ENCODE measurements at regions not wholly inside any gene's neighbourhood (a gene's known extent, or its start where the extent isn't known, plus 50 kb on each side); places are given as distances from the start of the nearest gene placed in this dataset.
"Not testable (repeated sequence)": the region's sequence is repeated elsewhere in the genome, so short reads cannot be mapped to it uniquely, and the experiment has no call there.

DNA sequence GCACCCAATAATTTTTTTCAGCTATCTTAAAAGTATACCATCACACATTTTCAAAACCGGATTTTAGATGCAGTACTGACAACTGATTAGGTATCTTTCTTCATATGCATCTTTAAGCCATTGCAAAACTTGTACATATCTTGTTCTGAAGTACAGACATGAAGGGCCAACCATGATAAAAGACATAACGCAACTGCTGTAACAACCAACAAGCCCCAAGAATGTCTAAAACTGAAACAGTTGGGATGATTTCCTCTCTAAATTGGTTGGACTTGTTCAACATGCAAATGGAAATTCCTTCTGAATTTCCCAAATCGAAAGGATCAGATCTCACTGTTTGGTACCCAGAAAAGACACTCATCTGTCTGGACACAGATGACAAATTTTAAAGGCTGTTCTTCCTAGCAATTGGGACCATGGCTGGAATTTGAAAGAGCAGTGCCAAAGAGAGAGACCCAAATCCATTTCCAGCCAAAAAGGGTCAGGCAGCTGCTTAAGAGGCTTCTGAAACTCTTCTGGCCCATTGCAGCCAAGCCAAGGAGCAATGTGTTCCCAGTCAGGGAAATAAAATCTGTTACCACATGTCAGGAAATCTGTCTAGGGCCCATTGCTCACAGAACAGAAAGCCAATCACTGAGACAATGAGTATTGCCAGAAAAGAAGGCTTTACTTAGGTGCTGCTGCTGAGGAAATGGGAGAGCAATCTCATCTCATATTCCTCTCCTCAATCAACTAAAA is 1122.4 kb upstream of the USP15 start:
- no peak for DNase-seq

DNA sequence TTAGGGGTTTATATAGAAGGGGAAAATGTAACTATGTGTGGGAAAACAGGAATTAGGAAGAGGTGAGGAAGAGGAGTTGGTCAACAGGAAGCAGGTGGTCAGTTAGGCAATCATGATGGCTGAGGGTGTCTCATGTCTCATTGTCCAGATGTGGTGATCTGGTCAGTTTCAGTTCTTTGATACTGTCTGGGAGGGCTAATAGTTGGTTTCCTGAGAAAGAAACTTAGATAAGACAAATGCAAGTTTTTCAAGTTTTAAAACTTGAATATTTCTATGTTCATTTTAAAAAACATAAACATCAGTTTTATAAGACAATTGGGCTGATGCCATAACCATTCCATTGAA is 1121.8 kb upstream of the USP15 start:
- no peak for DNase-seq

DNA sequence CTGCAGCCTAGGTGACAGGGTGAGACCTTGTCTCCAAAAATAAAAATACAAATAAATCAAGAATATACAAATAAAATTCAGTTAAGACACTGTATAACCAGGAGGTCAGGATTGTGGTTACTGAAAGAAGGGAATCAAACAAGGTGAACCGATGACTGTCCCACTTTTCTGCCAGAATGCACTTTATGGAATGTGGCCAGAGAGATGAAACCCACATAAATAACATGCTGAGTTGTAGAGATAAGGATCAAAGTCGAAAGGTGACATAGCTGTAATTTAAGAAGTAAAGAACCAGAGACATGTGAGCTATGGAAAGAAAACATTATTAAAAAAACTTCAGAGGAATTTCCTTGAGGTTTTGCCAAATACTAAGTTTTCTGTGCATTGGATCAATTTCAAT is 1098.2 kb upstream of the USP15 start:
- no peak for DNase-seq

DNA sequence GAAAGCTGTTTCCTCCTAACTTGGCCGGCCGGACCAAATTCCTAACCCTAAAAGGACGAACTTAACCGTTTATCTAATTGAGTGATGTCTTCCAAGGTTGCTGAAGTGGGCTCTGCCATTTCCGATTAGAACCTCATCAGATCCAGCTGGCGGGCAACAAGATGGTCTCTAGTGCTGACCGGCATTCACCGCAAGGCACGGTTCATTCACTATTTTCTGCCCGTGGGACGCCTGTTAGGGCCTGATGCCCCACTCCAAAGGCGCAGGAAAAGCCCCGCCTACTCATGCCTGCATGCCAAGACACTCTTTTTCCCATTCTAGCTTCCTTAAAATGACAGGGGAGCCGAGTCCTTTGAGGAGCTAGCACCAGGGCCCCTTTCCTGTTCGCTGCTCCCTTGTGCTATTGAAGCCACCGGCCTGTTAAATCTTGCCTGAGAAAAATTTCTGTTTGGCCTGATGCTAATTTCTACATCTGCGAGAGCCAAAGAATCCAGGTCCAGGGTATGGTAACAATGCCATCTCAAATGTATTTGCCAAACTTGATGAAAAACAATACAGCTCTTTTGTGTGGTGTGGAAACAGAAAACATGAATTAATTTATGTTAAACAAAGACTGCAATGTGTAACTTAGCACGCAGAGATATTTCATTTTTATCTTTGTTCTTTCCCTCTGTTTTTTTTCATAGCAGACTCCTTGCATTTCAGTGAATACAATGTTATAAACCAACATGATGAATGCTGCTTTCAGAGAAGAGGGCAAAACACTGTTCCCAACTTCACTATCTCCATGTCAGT is 1071.2 kb upstream of the USP15 start:
- DNase-seq: no peak

DNA sequence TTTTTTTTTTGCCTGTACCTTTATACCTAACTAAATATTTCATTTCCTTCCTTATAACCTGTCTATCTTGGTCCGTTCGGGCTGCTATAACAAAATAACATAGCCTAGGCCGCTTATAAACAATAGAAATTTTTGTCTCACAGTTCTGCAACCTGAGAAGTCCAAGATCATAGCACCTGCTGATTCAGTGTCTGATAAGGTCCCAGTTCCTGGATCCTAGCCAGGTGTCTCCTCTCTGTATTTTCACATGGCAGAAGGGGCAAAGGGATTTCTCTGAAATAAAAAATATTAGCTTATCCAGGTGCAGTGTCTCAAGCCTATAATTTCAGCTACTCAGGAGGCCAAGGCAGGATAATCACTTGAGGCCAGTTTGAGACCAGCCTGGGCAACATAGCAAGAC is 1046.6 kb upstream of the USP15 start:
- DNase-seq: no peak

DNA sequence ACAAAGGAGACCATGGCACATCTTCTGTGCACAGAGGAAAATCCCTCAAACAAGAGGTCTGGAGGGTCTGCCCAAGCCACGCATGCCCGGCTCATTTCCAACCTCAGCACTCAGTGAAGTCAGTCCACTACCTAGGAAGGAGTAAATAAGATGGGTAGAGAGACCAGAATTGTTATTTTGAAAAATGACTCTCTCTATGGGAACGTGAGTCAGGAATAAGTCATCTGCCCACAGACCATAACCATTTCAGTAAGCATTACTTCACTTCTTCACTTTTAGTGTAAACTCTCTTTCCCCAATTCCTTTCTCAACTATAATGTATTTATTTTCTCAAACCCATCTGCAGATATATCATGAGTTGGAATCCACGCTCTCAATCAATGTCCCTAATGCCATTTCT is 1039.9 kb upstream of the USP15 start:
- no peak for DNase-seq

DNA sequence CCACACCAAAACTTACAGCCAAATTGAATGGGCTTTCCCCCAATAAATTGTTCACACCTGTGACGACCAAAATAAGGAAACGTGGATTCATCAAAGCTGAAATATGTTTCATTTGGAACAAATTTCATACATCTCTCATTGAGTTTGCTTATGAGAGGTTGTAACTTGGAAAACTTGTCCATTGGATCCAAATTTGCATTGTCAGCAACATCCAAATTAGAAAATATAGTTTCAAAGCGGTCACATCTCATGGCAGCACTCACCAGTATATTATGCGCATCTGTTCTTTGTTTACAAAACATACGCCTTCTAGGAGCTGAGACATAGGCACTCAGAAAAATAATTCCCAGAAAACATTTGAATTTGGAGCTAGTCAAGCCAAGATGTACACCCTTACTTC is 1028.2 kb upstream of the USP15 start:
- no peak for DNase-seq

DNA sequence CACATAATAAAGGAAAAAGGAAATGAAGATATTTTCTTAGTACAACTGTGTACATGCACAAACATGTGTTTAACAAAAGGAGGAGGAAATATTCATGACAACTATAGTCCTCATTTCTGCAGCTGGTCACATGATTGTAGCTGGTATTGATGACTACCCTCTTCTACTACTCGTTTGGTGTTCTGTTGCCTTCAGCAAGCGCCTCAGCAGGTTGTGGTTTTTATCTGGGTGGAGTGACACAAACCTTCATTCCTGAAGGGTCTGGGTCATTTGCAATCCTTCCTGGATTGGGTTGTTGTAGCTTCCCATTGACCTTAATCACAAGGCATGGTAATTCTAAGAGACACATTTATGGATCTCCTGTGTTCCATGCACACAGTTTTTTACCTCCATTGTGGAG is 1009.9 kb upstream of the USP15 start:
- no peak for DNase-seq

DNA sequence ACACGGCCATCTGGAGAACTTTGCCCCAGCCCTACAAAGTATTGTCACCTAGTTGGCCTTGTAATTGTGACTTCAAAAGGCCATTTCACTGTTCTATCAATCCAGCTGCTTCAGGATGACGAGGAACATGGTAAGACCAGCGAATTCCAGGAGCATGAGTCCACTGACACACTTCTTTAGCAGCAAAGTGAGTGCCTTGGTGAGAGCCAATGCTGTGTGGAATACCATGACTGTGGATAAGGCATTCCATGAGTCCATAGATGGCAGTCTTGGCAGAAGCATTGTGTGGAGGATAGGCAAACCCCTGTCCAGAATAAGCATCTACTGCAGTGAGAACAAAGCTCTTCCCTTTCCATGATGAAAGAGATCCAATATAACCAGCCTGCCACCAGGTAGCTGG is 1009.1 kb upstream of the USP15 start:
- no peak for DNase-seq

DNA sequence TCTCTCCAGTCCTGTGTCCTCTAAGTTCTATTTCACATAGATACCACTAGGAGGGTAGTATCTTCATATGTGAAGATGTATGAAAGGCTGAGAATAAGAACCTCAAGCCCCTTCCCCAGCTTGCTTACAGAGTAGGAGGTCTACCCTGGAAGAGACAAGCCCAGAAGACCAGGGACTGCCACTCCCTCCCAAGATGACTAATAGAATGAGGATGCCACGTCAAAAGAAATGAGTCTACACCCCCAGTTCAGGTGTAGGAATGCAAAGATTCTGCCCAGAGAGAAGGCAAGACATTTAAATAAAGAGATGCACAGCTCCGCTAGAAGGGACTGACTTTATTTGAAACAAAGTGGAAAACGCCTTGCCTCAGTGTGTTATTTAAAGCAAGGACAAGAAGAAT is 1006.0 kb upstream of the USP15 start:
- no peak for DNase-seq

DNA sequence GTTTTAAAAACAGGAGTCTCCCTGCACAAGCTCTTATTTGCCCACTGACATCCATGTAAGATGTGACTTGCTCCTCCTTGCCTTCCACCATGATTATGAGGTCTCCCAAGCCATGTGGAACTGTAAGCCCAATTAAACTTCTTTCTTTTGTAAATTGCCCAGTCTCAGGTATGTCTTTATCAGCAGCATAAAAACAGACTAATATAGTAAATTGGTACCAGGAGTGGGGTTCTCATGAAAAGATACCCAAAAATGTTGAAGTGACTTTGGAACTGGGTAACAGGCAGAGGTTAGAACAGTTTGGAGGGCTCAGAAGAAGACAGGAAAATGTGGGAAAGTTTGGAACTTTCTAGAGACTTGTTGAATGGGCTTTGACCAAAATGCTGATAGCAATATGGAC is 995.9 kb upstream of the USP15 start:
- not testable (repeated sequence) for DNase-seq

DNA sequence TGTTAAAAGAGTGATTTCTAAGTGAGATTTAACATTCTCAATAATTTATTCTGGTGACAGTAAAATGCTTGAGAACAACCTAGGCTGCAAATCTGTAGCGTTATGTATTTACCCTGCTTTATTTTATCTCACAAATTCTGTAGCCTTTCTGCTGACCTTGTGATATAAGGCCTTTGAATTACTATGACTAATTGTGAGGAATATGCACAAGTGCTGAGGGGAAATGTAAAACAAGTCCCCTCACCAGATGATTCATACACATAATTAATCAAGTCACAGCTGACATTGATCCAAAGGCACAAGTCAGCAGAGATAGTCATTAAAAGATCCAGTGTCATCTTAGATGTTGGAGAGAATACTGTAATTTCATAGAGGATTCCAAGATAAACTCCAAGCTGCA is 992.7 kb upstream of the USP15 start:
- DNase-seq: no peak

DNA sequence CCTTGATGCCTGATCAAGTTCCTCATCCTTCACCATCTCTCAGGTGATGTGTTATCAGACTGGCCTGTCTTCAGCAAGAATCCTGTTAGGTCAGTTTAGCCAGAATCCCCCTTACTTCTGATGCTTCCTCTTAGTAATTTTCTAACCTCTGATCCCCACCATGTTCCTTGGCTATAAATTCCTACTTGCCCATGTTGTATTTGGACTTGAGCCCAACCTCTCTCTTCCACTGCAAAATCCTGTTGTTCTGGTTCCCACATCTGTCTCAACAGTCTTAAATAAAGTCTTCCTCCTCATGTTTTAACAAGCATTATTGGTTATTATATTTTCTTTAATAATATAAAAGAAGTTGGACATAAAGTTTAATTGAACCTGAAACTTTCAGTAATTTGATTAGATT is 987.8 kb upstream of the USP15 start:
- DNase-seq: no peak

DNA sequence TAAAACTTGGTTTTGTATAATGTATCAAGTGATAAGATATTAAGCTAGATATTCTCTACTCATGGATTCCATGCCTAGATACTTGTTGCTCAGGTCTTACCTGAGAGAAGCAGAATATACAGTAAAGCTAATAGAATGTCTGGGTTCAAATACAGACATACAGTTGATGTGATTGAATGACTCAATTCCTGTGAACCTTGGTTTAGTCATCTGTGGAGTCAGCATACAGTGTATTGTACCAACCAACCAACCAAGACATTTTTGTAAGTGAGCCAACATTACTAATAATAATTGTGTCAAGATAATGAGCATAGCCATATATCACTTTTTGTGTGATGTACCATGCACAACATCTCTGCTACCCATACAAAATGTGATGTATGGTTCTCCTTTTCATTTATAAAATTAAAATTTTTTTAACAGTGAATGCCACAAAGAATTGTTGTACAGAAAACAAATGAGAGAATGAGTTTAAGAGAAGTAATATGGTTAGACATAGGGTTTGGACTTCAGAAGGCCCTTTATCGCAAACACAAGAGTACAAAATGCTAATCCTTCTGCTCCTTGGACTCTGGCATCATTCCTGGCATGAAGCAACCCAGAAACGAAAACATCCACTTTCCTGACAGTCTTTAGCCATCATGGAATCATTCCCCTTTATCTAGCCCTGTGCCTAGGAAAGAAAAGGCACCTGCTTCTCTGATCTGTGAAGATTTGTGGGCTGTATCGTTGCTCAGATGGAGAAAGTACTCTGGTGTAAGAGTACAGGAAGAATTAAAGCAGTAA is 977.2 kb upstream of the USP15 start:
- no peak for DNase-seq

DNA sequence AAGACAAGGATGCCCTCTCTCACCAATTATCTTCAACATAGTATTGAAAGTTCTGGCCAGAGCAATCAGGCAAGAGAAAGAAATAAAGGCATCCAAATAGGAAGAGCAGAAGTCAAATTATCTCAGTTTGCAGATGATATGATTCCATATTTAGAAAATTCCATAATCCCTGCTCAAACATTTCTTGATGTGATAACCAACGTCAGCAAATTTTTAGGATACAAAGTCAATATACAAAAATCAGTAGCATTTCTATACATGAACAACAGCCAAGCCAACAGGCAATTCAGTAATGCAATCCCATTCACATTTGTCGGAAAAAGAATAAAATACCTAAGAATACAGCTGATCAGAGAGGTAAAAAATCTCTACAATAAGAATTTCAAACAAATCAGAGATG is 969.7 kb upstream of the USP15 start:
- DNase-seq: no peak

DNA sequence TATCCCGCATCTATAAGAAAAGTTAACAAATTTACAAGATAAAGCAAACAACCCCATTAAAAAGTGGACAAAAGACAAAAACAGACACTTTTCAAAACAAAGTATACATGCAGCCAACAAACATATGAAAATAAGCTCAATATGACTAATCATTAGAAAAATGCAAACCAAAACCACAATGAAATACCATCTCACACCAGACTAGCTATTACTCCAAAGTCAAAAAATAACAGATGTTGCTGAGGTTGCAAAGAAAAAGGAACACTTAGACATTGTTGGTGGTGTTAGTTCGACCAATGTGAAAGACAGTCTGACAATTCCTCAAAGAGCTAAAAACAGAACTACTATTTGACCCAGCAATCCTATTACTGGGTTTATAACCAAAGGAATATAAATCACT is 968.6 kb upstream of the USP15 start:
- no peak for DNase-seq

DNA sequence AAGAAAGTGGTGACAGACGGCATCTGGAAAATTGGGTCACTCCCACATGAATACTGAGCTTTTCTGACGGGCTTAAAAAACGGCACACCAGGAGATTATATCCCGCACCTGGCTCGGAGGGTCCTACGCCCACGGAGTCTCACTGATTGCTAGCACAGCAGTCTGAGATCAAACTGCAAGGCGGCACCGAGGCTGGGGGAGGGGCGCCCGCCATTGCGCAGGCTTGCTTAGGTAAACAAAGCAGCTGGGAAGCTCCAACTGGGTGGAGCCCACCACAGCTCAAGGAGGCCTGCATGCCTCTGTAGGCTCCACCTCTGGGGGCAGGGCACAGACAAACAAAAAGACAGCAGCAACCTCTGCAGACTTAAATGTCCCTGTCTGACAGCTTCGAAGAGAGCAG is 966.2 kb upstream of the USP15 start:
- not testable (repeated sequence) for DNase-seq

DNA sequence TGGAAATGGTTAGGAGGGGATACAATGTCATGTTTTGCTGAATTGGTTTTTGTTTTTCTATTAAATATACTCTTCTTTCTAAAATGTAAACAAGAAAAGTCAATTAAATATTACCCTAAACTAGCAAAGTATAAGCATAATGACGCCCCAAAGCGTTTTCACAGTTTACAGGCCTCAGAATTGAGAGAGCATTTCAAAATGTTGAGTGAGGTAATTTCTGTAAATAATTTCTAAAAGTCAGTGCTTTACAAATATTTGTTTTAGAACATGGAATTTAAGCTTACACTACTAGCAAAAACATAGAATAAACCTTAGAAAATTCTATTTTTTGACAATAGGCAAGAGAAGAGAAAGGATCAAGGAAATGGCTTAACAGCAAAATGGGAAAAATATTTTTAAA is 958.4 kb upstream of the USP15 start:
- DNase-seq: no peak

DNA sequence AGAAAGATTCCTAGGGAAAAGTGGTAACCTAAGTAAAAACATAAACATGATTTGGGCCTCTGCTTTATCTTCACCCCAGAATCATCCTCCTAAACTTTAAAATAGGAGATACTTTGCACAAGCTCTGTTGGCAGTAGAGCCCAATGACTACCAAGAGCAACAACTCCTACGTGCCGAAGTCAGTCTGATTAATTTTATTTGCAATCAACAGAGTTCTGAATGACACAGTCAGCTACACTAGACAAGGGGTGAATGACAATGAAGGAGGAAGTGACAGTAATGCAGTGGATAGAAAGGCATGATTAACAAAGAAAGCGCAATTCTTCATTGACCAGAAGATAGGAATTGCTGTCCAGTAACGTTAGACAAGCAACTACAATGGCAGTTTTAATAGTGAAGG is 957.9 kb upstream of the USP15 start:
- no peak for DNase-seq

DNA sequence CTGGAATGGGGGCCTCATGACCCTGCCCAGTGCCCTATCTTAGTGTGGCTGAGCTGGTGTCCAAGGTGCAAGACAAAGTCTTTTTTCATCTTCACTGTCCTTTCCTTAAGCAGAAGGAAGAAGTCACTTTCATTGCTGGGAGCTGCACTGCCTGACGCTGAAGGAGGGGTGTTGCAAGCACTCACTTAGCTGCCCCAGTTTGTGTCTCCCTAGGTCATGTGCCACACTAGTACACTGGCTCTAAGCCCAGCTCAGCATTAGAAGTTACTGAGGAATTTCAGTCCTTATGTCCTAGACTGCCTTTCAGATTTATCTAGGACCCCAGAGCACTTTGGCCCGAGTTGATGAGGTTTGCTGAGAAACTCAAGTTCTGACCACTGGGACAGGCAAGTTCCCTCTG is 952.0 kb upstream of the USP15 start:
- no peak for DNase-seq

DNA sequence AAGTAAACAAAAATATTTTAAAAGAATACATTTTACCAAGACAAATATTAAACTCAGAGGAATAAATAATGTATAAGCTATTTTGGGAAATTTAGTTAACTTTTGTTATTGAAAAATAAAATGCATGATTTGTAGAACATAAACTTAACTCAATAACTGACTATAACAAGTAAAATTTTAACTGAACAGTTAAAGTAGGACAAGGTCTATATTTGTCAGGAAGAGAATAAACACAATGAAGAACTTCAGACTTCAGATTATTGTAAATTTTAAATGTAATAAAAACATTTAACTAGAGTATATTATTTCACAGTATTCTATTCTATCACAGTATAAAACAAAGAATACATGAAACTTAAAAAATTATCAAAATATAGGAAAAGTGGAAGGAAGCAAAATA is 948.8 kb upstream of the USP15 start:
- no peak for DNase-seq

DNA sequence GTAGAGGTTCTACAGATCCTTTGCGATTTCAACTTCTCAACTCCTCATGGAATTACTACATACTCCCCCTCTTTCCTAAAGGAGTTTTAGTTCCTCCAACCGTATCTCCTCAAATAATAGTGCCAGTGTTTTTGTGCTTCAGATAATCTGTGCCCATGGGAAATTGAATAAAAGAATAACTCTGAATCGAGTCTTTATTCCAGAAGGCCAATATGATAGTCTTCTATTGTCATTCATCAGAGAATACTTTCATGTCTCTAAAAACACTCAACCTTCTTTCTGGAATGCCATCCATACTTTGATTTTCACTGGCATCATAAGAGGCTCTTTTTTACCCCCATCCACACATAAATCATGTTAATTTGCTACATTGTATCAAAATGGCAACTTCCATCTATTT is 911.3 kb upstream of the USP15 start:
- DNase-seq: no peak

DNA sequence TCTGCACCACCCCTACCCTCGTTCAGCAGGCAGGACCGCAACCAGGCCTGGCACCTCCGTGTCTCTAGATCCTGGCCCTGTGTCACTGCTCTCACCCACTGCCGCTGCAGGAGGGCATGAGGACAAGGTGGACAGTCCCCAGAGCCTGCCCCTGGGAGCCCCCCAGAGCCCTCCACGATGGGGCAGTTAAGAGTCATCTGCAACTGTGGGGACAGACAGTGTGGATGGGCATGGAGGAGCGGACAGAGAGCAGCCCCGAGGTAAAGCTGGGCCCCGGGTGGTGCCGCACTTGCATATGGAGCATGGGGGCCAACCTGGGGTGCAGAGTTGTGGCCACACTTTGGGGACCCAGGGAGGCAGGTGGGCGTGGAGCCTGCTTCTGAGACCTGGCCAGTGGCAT is 905.1 kb upstream of the USP15 start:
- DNase-seq: no peak

DNA sequence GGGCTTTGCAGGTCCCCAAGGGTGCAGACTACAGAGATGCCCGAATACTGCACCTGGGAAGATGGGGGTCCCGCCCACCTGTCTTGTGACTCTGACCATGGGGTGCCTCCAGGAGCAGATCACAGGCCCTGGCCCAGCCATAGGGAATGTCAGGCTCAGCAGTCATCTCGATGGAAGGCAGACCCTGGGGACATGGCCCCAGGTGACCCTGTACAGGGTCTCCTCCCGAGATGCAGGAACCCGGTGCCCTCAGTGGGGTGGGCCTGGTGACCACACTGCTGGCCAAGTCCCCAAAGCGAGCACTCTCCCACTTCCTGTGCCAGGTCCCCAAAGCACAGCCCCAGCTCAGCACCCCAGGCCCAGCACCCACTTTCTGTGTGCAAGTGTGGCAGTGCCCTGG is 903.7 kb upstream of the USP15 start:
- DNase-seq: no peak
